ENCODE measurements at regions not wholly inside any gene's neighbourhood (a gene's known extent, or its start where the extent isn't known, plus 50 kb on each side); places are given as distances from the start of the nearest gene placed in this dataset.

GRCh38 chr5:174837919-174838902, 113.8 kb downstream of the MSX2 start:
- H3K27ac ChIP-seq: no peak overlapping the region
- DNase-seq: no peak

GRCh38 chr5:174834081-174834480, 109.7 kb downstream of the MSX2 start:
- intact Hi-C loops (cut with DNase I): no loop called here
- no peaks in the 10 kb centered on the region for H3K9me3 ChIP-seq
- H3K27me3 ChIP-seq: no peaks in the 10 kb centered on the region
- H3K27ac ChIP-seq: no peak overlapping the region
- no peaks in the 10 kb centered on the region for H3K4me1 ChIP-seq (ENCODE audit: insufficient read depth)
- no peak for DNase-seq
- H3K4me3 ChIP-seq: no peak overlapping the region
- no peaks in the 10 kb centered on the region for H3K36me3 ChIP-seq
- TF ChIP-seq POLR2A (IDR thresholded peaks at IDR 0.05) (no peak), EP300 (IDR thresholded peaks at IDR 0.05) (no peak)
- 29 to 47% (median 36%) methylated on average over 5 of the region's 5 CpGs for WGBS, 3 donors

More at GRCh38 chr5:174837919-174838902, 113.8 kb downstream of the MSX2 start:
- H3K4me3 ChIP-seq: no peak overlapping the region
- H3K4me1 ChIP-seq (ENCODE audit: insufficient read depth): no peaks in the 10 kb centered on the region
- WGBS, 3 donors: 19 to 26% (median 20%) methylated on average over 8 of the region's 8 CpGs
- no peaks in the 10 kb centered on the region for H3K9me3 ChIP-seq
- no peak for TF ChIP-seq POLR2A (IDR thresholded peaks at IDR 0.05)
- no peak for TF ChIP-seq EP300 (IDR thresholded peaks at IDR 0.05)
- no peak for TF ChIP-seq CTCF (IDR thresholded peaks at IDR 0.05)
- intact Hi-C loops (cut with DNase I): no loop called here
- H3K27me3 ChIP-seq: no peaks in the 10 kb centered on the region
- H3K36me3 ChIP-seq: no peaks in the 10 kb centered on the region

- no peak overlapping the region for H3K4me3 ChIP-seq
- intact Hi-C loops (cut with DNase I): no loop called here
- no peaks in the 10 kb centered on the region for H3K36me3 ChIP-seq
- H3K4me1 ChIP-seq (ENCODE audit: insufficient read depth): no peaks in the 10 kb centered on the region
- no peaks in the 10 kb centered on the region for H3K27me3 ChIP-seq
- H3K9me3 ChIP-seq: no peaks in the 10 kb centered on the region
- H3K27ac ChIP-seq: no peak overlapping the region
- 55 to 70% (median 64%) methylated on average over 2 of the region's 2 CpGs for WGBS, 3 donors
- DNase-seq: no peak
- TF ChIP-seq POLR2A (IDR thresholded peaks at IDR 0.05) (no peak), EP300 (IDR thresholded peaks at IDR 0.05) (no peak), CTCF (IDR thresholded peaks at IDR 0.05) (no peak)
Observed at GRCh38 chr5:174832811-174833210, 108.4 kb downstream of the MSX2 start.

- no peak for DNase-seq
- 34 to 67% (median 43%) methylated on average over 3 of the region's 3 CpGs for WGBS, 3 donors
- H3K27me3 ChIP-seq: no peaks in the 10 kb centered on the region
- no peaks in the 10 kb centered on the region for H3K36me3 ChIP-seq
- intact Hi-C loops (cut with DNase I): no loop called here
- H3K27ac ChIP-seq: no peak overlapping the region
- no peak overlapping the region for H3K4me3 ChIP-seq
- no peaks in the 10 kb centered on the region for H3K4me1 ChIP-seq (ENCODE audit: insufficient read depth)
- H3K9me3 ChIP-seq: no peaks in the 10 kb centered on the region
- no peak for TF ChIP-seq POLR2A (IDR thresholded peaks at IDR 0.05)
- TF ChIP-seq EP300 (IDR thresholded peaks at IDR 0.05): no peak
- no peak for TF ChIP-seq CTCF (IDR thresholded peaks at IDR 0.05)
Observed at GRCh38 chr5:174832025-174832424, 107.6 kb downstream of the MSX2 start.

Data from ovary (tissue), 7 donors.